Germinal center (tissue), 1 donor: ENCODE measurements at regions not wholly inside any gene's neighbourhood (a gene's known extent, or its start where the extent isn't known, plus 50 kb on each side); places are given as distances from the start of the nearest gene placed in this dataset.

Experiments used
- DNase-seq: peaks from one replicate; pipeline ENCODE4 v3.0.0; 2012; ENCODE audit warnings: mixed read lengths, low spot score

GRCh38 chr13:34816245-34816884 is 125.7 kb upstream of the NBEA start:
- DNase-seq = no peak

GRCh38 chr13:34816908-34817665 is 125.0 kb upstream of the NBEA start:
- DNase-seq = no peak

- no peak for DNase-seq
Measured at GRCh38 chr13:34822650-34823049, 119.4 kb upstream of the NBEA start.

GRCh38 chr13:34826432-34826831 is 115.6 kb upstream of the NBEA start:
- DNase-seq = no peak

GRCh38 chr13:34833562-34834182 is 108.4 kb upstream of the NBEA start:
- DNase-seq = no peak

GRCh38 chr13:34842466-34842865 is 99.6 kb upstream of the NBEA start:
- no peak for DNase-seq

GRCh38 chr13:34847766-34848165 is 94.3 kb upstream of the NBEA start:
- no peak for DNase-seq

- DNase-seq = no peak
Measured at GRCh38 chr13:34849406-34849805, 92.7 kb upstream of the NBEA start.

GRCh38 chr13:34853161-34853560 is 88.9 kb upstream of the NBEA start:
- DNase-seq = no peak

GRCh38 chr13:34857558-34858325 is 84.3 kb upstream of the NBEA start:
- no peak for DNase-seq

- no peak for DNase-seq
Measured at GRCh38 chr13:34862311-34862710, 79.8 kb upstream of the NBEA start.

GRCh38 chr13:34862716-34863115 is 79.4 kb upstream of the NBEA start:
- DNase-seq = no peak

- no peak for DNase-seq
Measured at GRCh38 chr13:34863360-34864135, 78.5 kb upstream of the NBEA start.

GRCh38 chr13:34864671-34865070 is 77.4 kb upstream of the NBEA start:
- DNase-seq = no peak

GRCh38 chr13:34867590-34867989 is 74.5 kb upstream of the NBEA start:
- no peak for DNase-seq

GRCh38 chr13:34868733-34869132 is 73.3 kb upstream of the NBEA start:
- DNase-seq = no peak

GRCh38 chr13:34869696-34870095 is 72.4 kb upstream of the NBEA start:
- DNase-seq = no peak

GRCh38 chr13:34878329-34878728 is 63.7 kb upstream of the NBEA start:
- no peak for DNase-seq

- DNase-seq = no peak
Measured at GRCh38 chr13:34879851-34880250, 62.2 kb upstream of the NBEA start.

GRCh38 chr13:34881494-34881893 is 60.6 kb upstream of the NBEA start:
- no peak for DNase-seq

GRCh38 chr13:34883396-34883795 is 58.7 kb upstream of the NBEA start:
- no peak for DNase-seq

- no peak for DNase-seq
Measured at GRCh38 chr13:34884366-34884765, 57.7 kb upstream of the NBEA start.
